ENCODE measurements at regions not wholly inside any gene's neighbourhood (a gene's known extent, or its start where the extent isn't known, plus 50 kb on each side); places are given as distances from the start of the nearest gene placed in this dataset.

DNA sequence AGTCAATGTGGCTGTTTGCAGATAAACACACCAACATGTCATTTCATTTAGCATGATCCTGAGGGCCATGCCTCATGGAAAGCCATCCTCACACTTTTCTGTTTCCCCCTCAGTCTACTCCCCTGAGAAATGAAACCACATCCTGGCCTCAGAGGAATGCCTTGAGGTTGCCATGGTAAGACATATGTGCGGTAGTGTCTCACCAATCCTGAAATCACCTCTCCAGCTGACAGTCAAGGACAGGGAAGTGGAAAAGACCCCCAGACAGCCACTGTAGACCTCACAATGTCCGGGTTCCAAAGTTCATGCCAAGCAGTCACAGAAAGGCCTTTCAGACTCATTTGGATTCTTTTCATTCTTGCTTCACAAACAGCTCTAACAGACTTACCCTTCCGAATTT, 175.2 kb upstream of the PKDCC start:
- no peak overlapping the region for H3K27ac ChIP-seq (ENCODE audit: low read depth, low read length)
- WGBS, 3 donors: 62 to 79% (median 73%) methylated on average over 3 of the region's 3 CpGs

DNA sequence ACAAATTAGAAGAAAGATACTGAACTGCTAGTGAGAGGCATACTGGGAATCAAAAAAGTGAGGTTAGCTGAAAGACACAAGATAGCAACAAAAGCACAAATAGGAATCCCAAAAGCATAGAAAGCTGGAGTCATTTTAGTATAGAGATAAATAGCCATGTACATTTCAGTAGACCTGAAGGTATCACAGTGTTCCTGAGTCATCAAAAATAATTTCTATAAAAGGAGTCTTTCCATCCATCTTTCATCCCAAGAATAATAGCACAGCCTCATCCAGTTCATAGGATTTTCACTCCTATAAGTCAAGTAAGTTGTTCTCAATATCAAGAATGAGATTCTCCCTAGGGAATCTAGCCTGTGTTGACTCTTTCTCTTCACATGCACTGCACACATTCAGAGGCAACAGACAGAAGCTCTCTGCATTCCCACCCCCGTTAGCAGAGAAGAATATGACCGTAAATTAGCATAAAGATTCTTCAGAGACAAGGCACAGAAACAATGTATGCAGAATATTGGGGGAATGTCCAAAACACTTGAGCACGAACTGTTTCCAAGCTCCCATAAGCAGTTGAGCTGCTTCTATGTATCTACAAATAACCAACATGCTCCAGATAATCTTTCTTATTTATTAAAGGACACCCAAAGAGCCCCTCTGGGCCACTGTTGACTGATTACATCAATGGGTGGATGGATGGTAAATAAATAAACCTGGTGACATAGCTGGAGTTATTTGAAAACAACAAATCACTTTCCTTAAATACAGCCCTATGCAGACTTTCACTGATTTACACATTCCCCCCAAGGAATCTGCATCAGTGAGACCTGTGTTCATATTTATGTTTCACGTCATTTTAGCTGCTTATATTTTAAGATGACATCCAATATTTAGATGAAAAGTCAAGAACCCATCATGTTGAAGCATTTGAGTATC, 174.5 kb upstream of the PKDCC start:
- 45 to 80% (median 77%) methylated on average over 4 of the region's 4 CpGs for WGBS, 3 donors
- no peak overlapping the region for H3K27ac ChIP-seq (ENCODE audit: low read depth, low read length)

DNA sequence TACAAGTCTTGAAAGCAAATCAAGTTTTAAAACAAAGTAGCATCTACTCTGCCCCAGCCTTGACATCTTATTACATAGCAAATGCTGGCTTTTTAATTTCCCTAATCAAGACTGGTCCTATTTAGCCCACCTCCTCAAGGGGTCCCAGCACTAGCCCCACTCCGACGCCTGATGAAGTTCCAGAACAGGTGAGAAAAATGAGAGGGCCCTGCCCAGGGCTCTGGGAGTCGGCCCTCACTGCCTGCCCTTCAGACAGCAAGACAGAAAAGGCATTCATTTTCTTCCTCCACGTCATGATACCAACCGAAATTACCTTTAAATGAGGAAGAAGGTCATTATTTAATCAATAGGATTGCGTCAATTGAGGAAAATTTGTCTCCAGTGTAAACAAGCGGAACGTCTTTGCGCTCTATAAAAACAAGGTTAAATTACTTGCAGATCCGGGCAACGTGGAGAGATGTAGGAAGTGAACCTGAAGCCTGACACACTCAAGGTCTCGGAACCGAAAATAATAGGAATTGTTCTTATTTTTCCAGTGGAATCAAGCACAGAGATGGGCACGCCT, 170.6 kb upstream of the PKDCC start:
- WGBS, 3 donors: 62 to 90% (median 88%) methylated on average over 14 of the region's 14 CpGs
- no peak overlapping the region for H3K27ac ChIP-seq (ENCODE audit: low read depth, low read length)

DNA sequence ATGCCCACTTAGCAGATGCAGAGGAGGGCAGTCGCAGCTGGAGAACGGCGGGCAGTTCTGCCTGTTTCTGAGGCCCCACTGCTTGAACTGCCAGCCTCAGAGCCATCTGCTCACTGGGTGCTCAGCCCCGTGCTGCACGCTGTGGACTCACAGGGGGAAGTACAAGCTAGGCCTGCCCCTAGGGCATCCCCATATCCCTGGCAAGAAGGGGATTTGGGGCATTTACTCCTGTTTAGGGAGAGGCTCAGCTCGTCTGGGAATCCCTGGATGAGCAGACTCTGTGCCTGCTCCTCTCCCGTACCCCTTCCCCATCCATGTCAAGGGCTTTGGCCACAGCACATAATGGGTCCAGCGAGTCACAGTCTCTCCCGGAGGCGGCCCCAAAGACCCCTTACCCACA, 169.8 kb upstream of the PKDCC start:
- 92 to 93% (median 92%) methylated on average over 10 of the region's 10 CpGs for WGBS, 3 donors
- H3K27ac ChIP-seq (ENCODE audit: low read depth, low read length): no peak overlapping the region

DNA sequence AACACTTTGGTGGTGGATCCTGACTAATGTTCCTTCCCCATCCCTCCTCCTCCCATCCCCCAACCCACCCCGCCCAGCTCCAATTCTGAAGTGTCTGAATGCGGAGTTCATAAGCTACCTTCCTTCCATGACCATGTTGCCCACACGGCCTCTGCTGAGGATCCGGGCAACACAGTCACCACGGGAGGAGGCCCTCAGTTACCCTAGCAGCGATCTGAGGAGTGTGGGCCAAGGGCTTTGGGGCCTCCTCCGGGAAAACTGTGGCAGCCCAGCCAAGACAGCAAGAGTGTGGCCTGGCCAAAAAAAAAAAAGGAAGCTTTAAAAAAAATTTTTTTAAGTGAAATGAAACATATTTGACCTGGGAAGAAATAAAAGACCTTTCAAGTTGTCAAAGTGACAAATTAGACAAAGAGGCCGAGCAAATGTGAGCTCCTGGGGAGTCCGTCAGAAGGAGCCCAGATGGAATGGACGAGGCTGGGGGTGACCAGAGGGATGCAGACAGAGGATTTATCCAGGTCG, 169.0 kb upstream of the PKDCC start:
- 43 to 50% (median 44%) methylated on average over 11 of the region's 11 CpGs for WGBS, 3 donors
- H3K27ac ChIP-seq (ENCODE audit: low read depth, low read length): no peak overlapping the region

DNA sequence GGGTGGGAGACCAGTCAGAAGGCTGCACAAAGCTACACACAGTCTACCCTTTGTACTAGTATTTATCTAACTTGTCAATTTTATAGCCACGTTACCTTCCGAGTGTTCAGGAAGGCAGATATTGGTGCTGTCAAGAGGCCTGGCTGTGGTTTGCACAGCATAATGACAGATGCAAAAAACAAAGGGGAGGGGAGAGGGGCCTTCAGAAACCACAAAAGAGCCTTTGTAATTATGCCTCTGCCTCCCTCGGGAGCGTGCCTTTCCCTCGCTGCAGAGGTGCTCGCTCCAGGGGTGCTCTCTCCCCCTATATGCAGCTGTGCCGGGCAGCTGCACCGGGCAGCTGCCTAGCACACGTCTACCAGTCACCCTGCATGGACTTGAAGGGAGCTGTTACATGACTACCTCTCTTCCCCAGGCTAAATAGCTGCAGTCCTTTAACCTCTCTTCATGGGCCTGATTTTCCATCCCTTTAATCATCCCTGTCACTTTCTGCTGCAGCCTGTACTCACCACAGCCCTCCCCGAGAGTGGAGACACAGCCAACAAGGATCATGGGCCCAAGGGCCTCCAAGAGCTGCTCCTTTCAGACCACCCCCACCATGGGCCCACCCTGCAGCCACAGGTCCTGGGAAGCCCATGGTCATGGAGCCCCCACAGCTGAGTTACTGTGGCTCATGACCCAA, 168.4 kb upstream of the PKDCC start:
- WGBS, 3 donors: 31 to 36% (median 36%) methylated on average over 10 of the region's 10 CpGs
- no peak overlapping the region for H3K27ac ChIP-seq (ENCODE audit: low read depth, low read length)

DNA sequence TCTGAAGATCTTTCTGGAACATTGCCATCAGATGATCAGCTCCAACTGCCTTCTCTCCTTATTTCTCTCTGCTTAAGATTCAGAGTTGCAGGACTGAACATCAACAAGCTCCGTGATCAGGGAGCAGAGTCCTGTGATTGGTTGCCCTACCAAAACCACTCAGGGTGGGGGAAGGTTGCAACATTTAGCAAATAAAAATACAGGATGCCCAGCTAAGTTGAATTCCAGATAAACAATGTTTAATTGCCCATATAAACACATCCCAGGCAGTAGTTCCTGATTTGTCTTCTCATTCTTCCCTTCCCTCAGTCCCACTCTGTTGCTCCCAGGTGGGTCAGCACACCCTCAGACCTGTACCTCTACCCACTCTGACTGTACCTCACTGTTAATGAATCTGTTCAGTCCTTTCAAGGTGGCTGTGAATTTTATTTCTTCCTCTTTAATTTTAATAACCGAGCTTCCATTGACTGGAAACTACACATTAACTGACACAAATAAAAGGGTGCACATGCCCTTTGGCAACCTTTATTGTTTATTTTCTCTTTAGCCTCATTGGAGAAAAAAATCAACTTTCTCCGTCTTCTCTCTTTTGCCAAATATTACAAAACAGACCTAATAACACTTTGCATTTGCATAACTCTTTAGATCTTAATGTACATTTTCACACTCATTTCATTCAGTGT, 167.1 kb upstream of the PKDCC start:
- H3K27ac ChIP-seq (ENCODE audit: low read depth, low read length): no peak overlapping the region
- WGBS, 3 donors: 59 to 76% (median 72%) methylated on average over 3 of the region's 3 CpGs

DNA sequence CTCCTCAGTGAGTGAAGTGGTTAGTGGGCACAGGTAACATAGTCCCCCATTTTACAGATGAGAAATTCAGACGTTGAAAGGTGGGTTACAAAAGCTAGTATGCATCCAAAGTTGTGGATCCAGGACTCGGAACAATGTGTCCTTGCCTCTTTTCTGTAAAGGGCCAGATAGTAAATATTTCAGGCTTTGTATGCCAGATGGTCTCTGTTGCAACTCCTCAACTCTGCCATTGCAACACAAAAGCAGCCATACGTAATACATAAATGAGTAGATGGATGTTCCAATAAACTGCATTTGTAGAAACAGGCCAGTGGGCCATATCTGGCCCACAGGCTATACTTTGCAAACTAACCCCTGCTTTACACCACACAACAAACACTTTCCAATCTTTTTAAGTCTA, 166.6 kb upstream of the PKDCC start:
- no peak overlapping the region for H3K27ac ChIP-seq (ENCODE audit: low read depth, low read length)
- WGBS, 3 donors: 57 to 77% (median 64%) methylated on average over 3 of the region's 3 CpGs

DNA sequence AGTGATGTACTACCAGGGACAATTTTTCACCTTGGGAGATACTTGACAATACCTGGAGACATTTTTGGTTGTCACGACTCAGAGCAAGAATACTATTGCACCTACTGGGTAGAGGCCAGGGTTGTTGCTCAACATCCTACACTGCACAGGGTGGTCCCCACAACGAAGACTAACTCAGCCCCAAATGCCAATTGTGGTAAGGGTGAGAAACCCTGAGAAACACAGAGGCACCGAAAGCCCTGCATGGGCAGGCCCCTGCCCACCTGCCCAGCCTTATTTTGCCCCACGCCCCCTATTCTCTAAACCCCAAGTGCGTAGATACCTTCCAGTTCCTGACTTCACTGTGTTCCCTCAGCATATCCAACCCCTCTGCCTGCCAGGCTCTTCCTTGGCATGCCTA, 163.1 kb upstream of the PKDCC start:
- WGBS, 3 donors: 79 to 86% (median 81%) methylated on average over 5 of the region's 5 CpGs
- no peak overlapping the region for H3K27ac ChIP-seq (ENCODE audit: low read depth, low read length)

DNA sequence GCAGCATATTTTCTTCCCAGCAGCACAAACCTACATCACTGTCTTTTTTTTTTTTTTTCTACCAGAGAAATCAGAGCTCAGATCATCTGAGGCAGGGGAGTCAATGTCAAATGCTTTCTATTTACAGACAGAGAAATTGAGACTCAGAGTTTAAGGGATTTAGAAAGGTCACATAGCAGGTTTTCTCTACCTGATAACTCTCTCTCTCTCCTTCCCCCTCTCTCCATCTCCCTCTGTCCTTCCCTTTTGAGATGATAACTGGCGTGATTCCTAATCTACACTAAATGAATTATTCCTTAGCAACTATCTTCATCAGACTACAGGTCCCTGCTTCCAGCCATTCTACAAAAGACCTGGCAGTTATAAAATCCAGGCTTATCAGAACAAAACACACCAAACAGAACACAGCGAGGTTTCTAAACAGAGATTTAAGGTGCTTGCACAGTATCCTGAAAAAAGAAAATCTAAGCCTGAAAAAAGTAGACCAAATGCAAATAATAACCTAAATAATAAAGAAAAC, 161.6 kb upstream of the PKDCC start:
- WGBS, 3 donors: 55 to 82% (median 78%) methylated on average over 2 of the region's 2 CpGs

DNA sequence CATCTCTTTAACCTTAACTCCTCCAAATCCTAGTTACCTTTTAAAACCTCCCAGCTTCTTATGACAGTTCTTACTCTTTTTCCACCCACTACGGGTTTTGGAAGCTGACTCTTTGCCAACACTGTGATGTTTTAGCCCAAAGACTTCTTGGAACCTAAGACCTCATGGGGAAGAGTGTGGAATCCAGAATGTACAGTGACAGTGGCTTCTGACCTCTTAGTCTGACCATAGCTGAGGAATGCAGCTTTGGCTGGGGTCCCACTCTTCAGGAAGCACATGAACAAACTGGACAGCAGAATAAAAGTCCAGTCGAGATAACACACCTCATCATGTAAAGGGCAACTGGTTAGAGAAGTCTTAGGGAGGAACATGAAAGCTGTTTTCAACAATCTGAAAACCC, 161.1 kb upstream of the PKDCC start:
- WGBS, 3 donors: 40 to 54% (median 43%) methylated on average over 2 of the region's 2 CpGs
- no peak overlapping the region for H3K27ac ChIP-seq (ENCODE audit: low read depth, low read length)

More for the DNA sequence above, 161.6 kb upstream of the PKDCC start:
- no peak overlapping the region for H3K27ac ChIP-seq (ENCODE audit: low read depth, low read length)

DNA sequence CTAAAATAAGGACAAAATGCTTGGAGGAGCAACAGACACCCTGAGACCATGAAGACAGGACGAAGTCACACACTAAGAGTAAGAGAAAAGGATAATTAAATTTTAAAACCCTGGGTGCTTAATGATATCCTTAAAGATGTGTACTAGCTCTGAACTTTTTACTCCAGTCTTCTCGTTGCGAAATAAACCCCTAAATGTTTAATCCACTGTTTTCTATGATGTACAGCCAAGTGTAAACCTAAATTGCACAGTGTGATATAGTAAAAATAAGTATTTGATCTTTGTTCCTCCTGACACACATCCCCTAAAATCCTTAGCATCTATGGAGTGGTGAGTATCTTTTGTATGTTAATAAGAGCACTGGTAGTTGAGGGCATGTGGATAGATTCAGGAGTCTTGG, 157.5 kb upstream of the PKDCC start:
- 87 to 94% (median 89%) methylated on average over 3 of the region's 3 CpGs for whole genome bisulfite sequencing, 3 donors
- no peak overlapping the region for H3K27ac ChIP-seq (ENCODE audit: low read depth, low read length)

DNA sequence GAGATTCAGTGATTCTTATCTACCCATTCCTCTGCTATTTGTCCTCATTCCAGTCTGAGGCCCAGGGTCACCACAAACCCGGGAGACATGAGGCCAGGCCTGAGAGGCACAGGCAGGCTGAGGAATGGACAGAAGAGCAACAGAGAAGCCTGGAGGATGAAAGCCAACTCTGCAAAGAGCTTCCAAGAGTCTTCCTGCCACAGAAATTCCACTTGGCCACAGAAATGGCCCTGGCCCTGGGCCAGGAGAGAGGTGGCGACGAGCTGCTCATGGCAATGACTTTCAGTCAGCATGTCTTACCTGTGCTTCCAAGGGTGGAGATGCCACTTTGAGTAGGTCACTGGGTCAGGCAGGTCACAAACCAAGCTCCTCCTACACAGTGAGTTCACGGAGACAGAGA, 155.3 kb upstream of the PKDCC start:
- no peak overlapping the region for H3K27ac ChIP-seq (ENCODE audit: low read depth, low read length)
- 60 to 85% (median 75%) methylated on average over 4 of the region's 4 CpGs for WGBS, 3 donors

DNA sequence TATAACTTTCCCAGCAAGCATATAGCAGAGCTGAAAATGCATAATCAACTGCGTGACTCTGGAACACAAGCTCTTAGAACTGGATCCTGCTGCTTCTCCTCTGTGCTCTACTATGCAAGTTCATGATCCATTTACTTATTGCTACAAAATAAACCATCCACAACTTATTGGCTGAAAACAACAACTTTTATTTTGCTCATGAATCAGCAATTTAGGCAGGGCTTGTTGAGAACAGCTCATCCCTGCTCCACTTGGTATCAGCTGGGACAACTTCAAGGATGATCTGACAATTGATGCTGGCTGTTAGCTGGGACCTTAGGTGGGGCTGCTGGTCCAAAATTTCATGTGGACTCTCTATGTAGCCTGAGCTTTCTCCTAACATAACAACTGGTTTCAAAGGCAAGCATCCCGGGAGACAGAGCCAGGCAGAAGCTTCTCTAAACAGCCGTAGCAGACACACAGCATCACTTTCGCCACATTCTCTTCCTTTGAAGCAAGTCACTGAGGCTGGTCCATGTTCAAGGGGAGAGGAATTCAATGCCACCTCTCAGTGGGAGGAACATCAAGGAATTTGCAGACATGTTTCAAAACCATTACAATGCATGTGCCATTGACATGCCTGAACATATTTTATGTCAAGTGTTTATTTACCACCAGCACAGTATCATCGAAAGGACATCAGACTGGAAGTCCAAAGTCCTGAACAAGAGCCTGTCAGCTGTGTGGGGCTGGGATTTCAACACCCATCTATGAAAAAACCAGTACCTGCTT, 153.1 kb upstream of the PKDCC start:
- WGBS, 3 donors: 60 to 96% (median 76%) methylated on average over 5 of the region's 5 CpGs

DNA sequence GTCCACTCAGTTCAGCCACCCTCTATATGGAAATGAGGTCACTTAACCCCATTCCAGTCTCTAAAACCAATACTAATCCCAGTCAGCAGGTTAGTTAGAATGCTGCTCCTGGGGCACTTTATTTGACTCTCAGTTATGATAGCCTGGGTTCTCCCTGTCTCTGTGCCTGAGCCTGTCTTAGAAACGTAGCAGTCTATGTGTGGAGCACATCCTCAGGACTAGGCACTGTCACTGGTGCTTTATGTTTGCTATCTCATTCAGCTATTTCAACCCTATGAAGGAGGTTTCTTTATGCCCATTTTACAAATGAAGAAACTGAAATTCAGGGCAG, 152.5 kb upstream of the PKDCC start:
- H3K27ac ChIP-seq (ENCODE audit: low read depth, low read length): no peak overlapping the region
- WGBS, 3 donors: 47 to 87% (median 77%) methylated on average over 1 of the region's 1 CpG

More for the DNA sequence above, 153.1 kb upstream of the PKDCC start:
- H3K27ac ChIP-seq (ENCODE audit: low read depth, low read length): no peak overlapping the region

DNA sequence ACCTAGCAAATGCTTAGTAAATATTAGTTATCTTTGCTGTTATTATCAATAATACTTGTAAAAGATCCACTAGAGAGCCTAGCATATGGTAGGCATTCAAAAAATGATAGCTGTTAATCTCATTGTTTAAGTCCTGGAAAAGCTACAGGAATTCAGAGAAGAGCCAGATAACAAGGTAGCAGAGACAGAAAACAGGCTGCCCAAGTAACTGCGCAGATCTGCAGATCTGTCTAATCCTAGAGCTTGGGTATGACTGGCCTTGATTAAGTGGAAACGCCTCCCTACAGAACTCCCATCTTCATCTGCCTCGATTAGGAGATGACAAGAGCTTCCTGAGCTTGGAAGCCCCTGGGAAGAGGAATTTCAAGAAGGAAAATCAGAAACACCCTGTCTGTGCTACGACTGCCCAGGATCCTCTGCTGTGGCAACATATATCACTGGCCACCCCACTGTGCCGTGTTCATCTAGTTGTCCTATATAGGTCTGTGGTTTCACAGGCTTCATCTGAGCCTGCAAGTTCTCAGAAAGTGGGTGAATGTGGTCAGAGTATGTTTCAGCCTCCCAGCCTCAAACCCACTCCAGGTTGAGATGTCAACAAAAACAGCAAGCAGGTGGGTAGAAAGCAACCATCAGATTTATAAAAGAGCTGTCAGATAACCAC, 151.5 kb upstream of the PKDCC start:
- 80 to 87% (median 80%) methylated on average over 5 of the region's 5 CpGs for WGBS, 3 donors
- no peak overlapping the region for H3K27ac ChIP-seq (ENCODE audit: low read depth, low read length)

DNA sequence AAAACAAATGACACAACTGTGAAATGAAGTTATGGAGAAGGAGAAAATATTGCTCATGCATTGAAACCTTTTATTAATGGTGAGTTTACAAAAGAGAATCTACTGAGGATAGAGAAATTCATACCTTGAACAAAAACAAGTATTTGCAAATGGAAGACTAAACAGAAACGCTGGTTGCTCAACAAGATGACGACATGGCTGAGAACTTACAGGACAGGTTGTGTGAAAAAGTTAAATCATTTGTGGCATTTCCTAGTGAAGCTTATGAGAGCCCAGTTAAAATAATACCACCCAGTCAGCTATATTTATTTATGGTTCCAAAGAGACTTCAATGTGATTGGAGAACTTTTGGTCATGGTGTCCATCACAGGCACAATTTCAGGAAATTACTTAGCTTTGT, 148.6 kb upstream of the PKDCC start:
- 41 to 76% (median 69%) methylated on average over 2 of the region's 2 CpGs for WGBS, 3 donors
- no peak overlapping the region for H3K27ac ChIP-seq (ENCODE audit: low read depth, low read length)

Measured in adipose tissue (tissue), 3 donors.